ENCODE measurements at regions not wholly inside any gene's neighbourhood (a gene's known extent, or its start where the extent isn't known, plus 50 kb on each side); places are given as distances from the start of the nearest gene placed in this dataset.
A peak's percentile ranks its signal among the peaks of the same experiment; 100 is the strongest.

DNA sequence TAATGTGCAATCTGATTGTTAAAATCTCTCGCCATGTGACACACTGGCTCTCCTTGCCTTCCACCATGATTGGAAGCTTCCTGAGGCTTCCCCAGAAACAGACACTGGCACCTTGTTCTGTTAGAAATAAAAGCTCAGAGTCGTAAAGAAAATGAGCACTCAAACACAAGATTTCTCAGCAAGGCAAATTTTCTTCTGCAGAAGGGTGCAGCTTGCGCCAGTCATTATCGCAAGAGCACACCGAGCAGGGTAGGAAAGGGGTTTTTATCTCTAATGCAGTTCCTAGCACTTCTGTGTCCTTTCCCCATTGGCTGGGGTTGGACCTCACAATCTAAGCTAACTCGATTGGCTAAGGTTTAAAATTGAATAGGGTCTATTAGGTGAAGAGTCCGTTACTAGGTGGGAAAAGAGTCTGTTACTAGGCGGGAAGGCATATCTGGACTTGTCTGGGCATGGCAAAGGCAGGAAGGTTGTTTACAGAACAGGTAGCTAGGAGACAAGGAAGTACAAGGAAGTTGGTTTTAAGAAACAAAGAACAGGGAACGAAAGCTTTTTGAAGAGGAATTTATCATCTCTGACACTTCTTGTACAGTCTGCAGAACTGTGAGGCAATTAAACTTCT lies 62.6 kb upstream of the BICD1 start:
- TF ChIP-seq, protein P1, sequence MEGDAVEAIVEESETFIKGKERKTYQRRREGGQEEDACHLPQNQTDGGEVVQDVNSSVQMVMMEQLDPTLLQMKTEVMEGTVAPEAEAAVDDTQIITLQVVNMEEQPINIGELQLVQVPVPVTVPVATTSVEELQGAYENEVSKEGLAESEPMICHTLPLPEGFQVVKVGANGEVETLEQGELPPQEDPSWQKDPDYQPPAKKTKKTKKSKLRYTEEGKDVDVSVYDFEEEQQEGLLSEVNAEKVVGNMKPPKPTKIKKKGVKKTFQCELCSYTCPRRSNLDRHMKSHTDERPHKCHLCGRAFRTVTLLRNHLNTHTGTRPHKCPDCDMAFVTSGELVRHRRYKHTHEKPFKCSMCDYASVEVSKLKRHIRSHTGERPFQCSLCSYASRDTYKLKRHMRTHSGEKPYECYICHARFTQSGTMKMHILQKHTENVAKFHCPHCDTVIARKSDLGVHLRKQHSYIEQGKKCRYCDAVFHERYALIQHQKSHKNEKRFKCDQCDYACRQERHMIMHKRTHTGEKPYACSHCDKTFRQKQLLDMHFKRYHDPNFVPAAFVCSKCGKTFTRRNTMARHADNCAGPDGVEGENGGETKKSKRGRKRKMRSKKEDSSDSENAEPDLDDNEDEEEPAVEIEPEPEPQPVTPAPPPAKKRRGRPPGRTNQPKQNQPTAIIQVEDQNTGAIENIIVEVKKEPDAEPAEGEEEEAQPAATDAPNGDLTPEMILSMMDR (IDR thresholded peaks at IDR 0.05): no peak
- ATAC-seq (ENCODE audit: low FRiP score): no peak
- no peak for DNase-seq (ENCODE audit: low spot score)

DNA sequence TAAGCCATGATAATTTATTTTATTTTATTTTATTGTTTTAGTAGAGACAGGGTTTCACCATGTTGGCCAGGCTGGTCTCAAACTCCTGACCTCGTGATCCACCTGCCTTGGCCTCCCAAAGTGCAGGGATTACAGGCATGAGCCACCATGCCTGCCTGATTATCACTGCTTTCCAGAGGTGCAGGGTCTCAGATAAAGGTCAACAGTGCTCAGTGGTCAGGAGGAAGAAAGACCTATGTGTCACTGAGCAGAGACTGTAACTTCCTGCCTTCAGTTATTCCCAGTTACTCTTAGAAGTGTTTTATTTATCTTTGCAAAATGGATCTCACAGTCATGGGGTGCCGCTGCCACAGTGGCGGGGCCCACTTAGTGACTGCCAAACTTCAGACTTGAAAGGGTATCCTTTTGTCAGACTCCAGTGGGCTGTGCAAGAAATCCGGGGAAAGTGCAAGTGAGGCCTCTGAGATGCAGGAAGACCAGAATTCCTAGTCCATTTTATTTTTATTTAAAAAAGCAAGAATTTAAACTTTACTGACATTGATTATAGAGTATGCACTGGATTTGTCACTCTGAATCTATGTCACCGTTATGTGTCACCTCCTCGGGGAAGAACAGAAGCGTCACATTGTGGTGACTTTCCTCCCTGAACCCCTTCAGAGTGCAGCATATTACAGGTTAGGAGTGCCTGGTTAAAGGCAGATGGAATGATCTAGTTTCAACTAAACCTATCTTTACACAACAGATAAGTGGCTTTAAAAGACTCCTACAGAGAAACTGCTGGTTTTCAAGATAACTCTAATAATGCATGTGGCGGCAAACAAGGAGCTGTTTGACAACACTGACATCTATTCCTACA lies 59.1 kb upstream of the BICD1 start:
- DNase-seq (ENCODE audit: low spot score) (no peak), ATAC-seq (ENCODE audit: low FRiP score) (no peak)
- TF ChIP-seq, protein P1 (IDR thresholded peaks at IDR 0.05): no peak

DNA sequence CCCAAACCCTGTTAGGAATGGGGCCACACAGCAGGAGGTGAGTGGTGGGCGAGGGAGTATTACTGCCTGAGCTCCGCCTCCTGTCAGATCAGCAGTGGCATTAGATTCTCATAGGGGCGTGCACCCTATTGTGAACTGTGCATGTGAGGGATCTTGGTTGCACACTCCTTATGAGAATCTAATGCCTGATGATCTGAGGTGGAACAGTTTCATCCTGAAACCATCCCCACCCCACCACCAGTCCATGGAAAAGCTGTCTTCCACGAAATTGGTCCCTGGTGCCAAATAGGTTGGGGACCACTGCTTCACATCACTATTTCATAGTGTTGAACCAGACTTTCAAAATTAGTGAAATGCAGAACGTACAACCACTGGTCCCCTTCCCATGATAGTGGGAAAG lies 57.9 kb upstream of the BICD1 start:
- ATAC-seq (ENCODE audit: low FRiP score): no peak
- DNase-seq (ENCODE audit: low spot score): no peak
- TF ChIP-seq, protein P1 (IDR thresholded peaks at IDR 0.05): no peak

DNA sequence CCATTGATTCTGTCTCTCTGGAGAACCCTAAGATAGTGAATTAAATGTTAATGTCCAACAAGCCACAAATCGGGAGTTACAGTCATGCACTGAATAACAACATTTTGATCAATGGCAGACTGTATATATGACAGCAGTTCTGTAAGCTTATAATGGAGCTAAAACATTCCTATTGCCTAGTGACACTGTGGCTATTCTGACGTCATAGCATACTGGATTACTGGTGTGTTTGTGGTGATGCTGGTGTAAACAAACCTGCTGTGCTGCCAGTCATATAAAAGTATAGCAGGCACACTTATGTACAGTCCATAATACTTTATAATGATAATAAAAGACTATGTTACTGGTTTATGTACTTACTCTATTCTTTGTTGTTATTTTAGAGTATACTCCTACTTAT lies 56.7 kb upstream of the BICD1 start:
- DNase-seq (ENCODE audit: low spot score) (no peak), ATAC-seq (ENCODE audit: low FRiP score) (no peak)
- TF ChIP-seq, protein P1 (IDR thresholded peaks at IDR 0.05): no peak

DNA sequence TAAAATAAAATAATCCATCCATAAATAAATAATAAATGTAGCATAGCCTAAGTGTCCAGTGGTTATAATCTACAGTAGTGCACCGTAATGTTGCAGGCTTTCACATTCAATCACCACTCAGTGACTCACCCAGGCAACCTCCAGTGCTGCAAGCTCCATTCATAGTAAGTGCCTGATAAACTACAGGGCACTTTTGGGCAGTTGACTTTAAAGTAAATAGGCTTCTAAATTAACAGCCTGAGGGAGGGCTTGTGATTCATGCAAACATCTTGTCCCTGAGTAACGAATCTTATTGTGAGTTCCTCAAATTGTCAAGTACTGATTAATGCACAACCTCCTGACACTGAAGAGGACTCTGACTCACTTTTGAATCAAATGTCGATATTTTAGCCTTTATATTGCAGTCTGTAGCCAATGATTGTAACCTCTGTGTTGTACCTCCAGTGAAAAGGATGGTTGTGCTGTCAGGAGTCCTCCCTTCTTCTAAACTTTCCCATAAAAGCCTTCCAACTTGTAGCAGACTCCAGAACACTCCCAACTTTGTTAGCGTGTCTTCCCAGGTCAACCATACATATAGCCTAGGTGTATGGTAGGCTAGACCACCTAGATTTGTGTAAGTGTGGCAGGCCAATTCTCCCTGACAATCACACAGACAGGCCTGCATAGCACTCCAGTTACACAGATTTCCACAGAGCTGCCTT lies 55.0 kb upstream of the BICD1 start:
- peak; percentile 83 for ATAC-seq (ENCODE audit: low FRiP score)

DNA sequence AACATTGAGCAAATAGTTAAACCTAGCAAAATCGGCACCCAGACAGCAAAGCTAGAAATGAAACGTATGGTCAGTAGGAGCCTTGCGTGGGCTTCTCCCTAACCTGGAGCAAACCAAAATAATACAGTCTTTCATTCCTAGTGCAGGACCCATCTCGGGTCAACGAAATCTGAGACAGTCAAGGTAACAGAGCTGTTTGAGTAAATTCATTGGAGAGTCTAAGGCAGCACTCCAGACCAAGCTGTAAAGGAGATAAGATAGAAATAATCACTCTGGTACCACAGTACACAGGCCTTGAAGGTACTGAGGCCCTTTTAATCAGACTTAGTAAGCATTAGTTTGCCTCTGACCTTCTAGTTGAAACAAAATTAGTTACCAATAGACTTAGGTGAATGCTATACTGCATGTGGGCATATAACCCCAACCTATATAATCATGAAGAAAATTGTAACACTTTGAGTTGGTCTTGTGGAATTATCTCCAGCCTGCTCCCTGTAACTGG lies 54.4 kb upstream of the BICD1 start:
- TF ChIP-seq, protein P1 (IDR thresholded peaks at IDR 0.05): no peak
- ATAC-seq (ENCODE audit: low FRiP score) (no peak), DNase-seq (ENCODE audit: low spot score) (no peak)

More for the DNA sequence above, 55.0 kb upstream of the BICD1 start:
- TF ChIP-seq, protein P1 (IDR thresholded peaks at IDR 0.05): no peak
- no peak for DNase-seq (ENCODE audit: low spot score)
